WTC11 (cell line): ENCODE measurements at regions not wholly inside any gene's neighbourhood (a gene's known extent, or its start where the extent isn't known, plus 50 kb on each side); places are given as distances from the start of the nearest gene placed in this dataset.

Experiments used
- ATAC-seq: fragments of 200-7000 bp; cut with Tn5 transposase; 2 replicates; pipeline ENCODE4 v1.10.0; 2021; ENCODE audit warnings: mild to moderate bottlenecking, moderate library complexity
- CTCF ChIA-PET: fragments of 300-600 bp; sonication (Branson Sonifier 250); formaldehyde crosslinking; loops from one replicate; lab custom pipeline; 2021; ENCODE audit warnings: antibody characterized with exemption; lab: Charles Lee
- POLR2A ChIA-PET: fragments of 350-600 bp; sonication (Branson Sonifier 250); formaldehyde crosslinking; loops from one replicate; lab custom pipeline; 2021; ENCODE audit warnings: antibody characterized with exemption; lab: Charles Lee
- DNase-seq: peaks from one replicate; pipeline ENCODE4 v3.0.0; 2021; ENCODE audit warnings: low spot score
- H3K27ac Mint-ChIP-seq: 2 replicates; pipeline ENCODE4 v1.8.0; 2021; ENCODE audit warnings: mixed read lengths
- H3K27me3 Mint-ChIP-seq: 2 replicates; pipeline ENCODE4 v1.8.0; 2021; ENCODE audit warnings: low read depth, mild to moderate bottlenecking, moderate library complexity, mixed read lengths
- H3K36me3 Mint-ChIP-seq: 2 replicates; pipeline ENCODE4 v1.8.0; 2021; ENCODE audit warnings: mixed read lengths
- H3K4me1 Mint-ChIP-seq: 2 replicates; pipeline ENCODE4 v1.8.0; 2022; ENCODE audit warnings: mixed read lengths
- H3K4me3 Mint-ChIP-seq: 2 replicates; pipeline ENCODE4 v1.8.0; 2021; ENCODE audit warnings: mild to moderate bottlenecking, moderate library complexity, mixed read lengths
- H3K9me3 Mint-ChIP-seq: 2 replicates; pipeline ENCODE4 v1.8.0; 2021; ENCODE audit warnings: mixed read lengths
- AFF4 ChIP-seq: sonication (generic); formaldehyde crosslinking; IDR thresholded peaks from 2 replicates; pipeline ENCODE4 v1.8.1; 2023; ENCODE audit warnings: mild to moderate bottlenecking, missing genetic modification reagents, borderline replicate concordance
- AR ChIP-seq: fragments of 250-450 bp; sonication (Bioruptor Pico); IDR thresholded peaks from 2 replicates; pipeline ENCODE4 v1.9.0; 2021; ENCODE audit warnings: mild to moderate bottlenecking
- ATF2 ChIP-seq: sonication (generic); formaldehyde crosslinking; IDR thresholded peaks from 2 replicates; pipeline ENCODE4 v1.8.1; 2022; ENCODE audit warnings: low read depth, missing genetic modification reagents, borderline replicate concordance
- E2F4 ChIP-seq: sonication (generic); formaldehyde crosslinking; IDR thresholded peaks from 2 replicates; pipeline ENCODE4 v1.8.1; 2022; ENCODE audit warnings: low read depth, mild to moderate bottlenecking, moderate library complexity, missing genetic modification reagents, borderline replicate concordance
- ELF4 ChIP-seq: sonication (generic); formaldehyde crosslinking; IDR thresholded peaks from 2 replicates; pipeline ENCODE4 v1.8.1; 2022; ENCODE audit warnings: low read depth, mild to moderate bottlenecking, moderate library complexity, missing genetic modification reagents
- GABPB1 ChIP-seq: sonication (generic); formaldehyde crosslinking; IDR thresholded peaks from 2 replicates; pipeline ENCODE4 v1.8.1; 2023; ENCODE audit warnings: mild to moderate bottlenecking, missing genetic modification reagents
- IRF1 ChIP-seq: sonication (generic); formaldehyde crosslinking; IDR thresholded peaks from 2 replicates; pipeline ENCODE4 v1.8.0; 2023; ENCODE audit warnings: missing genetic modification reagents
- MLX ChIP-seq: sonication (generic); formaldehyde crosslinking; IDR thresholded peaks from 2 replicates; pipeline ENCODE4 v1.8.1; 2023; ENCODE audit warnings: mild to moderate bottlenecking, missing genetic modification reagents, moderate library complexity
- NR2C2 ChIP-seq: sonication (generic); formaldehyde crosslinking; IDR thresholded peaks from 2 replicates; pipeline ENCODE4 v1.8.0; 2022; ENCODE audit warnings: mild to moderate bottlenecking, missing genetic modification reagents
- PRDM15 ChIP-seq: sonication (generic); formaldehyde crosslinking; IDR thresholded peaks from 2 replicates; pipeline ENCODE4 v1.8.0; 2022; ENCODE audit warnings: missing genetic modification reagents
- SMAD4 ChIP-seq: sonication (generic); formaldehyde crosslinking; IDR thresholded peaks from 2 replicates; pipeline ENCODE4 v1.8.0; 2022; ENCODE audit warnings: mild to moderate bottlenecking, missing genetic modification reagents
- TEAD1 ChIP-seq: sonication (generic); formaldehyde crosslinking; IDR thresholded peaks from 2 replicates; pipeline ENCODE4 v1.8.0; 2022; ENCODE audit warnings: mild to moderate bottlenecking, missing genetic modification reagents
- TEAD4 ChIP-seq: sonication (generic); formaldehyde crosslinking; IDR thresholded peaks from 2 replicates; pipeline ENCODE4 v1.8.0; 2022; ENCODE audit warnings: mild to moderate bottlenecking, missing genetic modification reagents
- ZBTB21 ChIP-seq: sonication (generic); formaldehyde crosslinking; IDR thresholded peaks from 2 replicates; pipeline ENCODE4 v1.8.1; 2023; ENCODE audit warnings: mild to moderate bottlenecking, missing genetic modification reagents, borderline replicate concordance
- ZBTB43 ChIP-seq: sonication (generic); formaldehyde crosslinking; IDR thresholded peaks from 2 replicates; pipeline ENCODE4 v1.8.1; 2023; ENCODE audit warnings: mild to moderate bottlenecking, missing genetic modification reagents
- ZNF138 ChIP-seq: sonication (generic); formaldehyde crosslinking; conservative IDR thresholded peaks from 2 replicates; pipeline ENCODE4 v1.8.1; 2022; ENCODE audit warnings: mild to moderate bottlenecking, moderate library complexity, missing genetic modification reagents
- ZNF512 ChIP-seq: sonication (generic); formaldehyde crosslinking; IDR thresholded peaks from 2 replicates; pipeline ENCODE4 v1.8.1; 2022; ENCODE audit warnings: missing genetic modification reagents, borderline replicate concordance

- TF ChIP-seq AFF4 (CRISPR knock-in tag), result no peak
- TF ChIP-seq AR (CRISPR knock-in tag), result no peak
- no peak for TF ChIP-seq ELF4 (CRISPR knock-in tag)
- no peak for TF ChIP-seq PRDM15 (CRISPR knock-in tag)
- no peak for TF ChIP-seq ZNF512 (CRISPR knock-in tag)
- TF ChIP-seq ATF2 (CRISPR knock-in tag), result no peak
- TF ChIP-seq NR2C2, result no peak
These were observed 142.3 kb upstream of the UNC5B start (continued) for GRCh38 chr10:71069909-71070666.

- no peaks in the 10 kb centered on the region for H3K36me3 Mint-ChIP-seq
- DNase-seq, result no peak
- H3K27me3 Mint-ChIP-seq, result no peaks in the 10 kb centered on the region
- no peak overlapping the region for H3K4me3 Mint-ChIP-seq
- ChIA-PET CTCF (interaction anchor here (0.9 kb wide), 1 partner anchor 152 kb away, joined by 5 read pairs; no protein-coding TSS in a partner anchor), POLR2A (no interaction called here)
- ATAC-seq, result no peak
- peaks cover 9% of the 10 kb centered on the region for H3K4me1 Mint-ChIP-seq
- H3K27ac Mint-ChIP-seq, result no peak overlapping the region
- no peaks in the 10 kb centered on the region for H3K9me3 Mint-ChIP-seq
- TF ChIP-seq SMAD4 (CRISPR knock-in tag) (no peak), MLX (CRISPR knock-in tag) (no peak), ZBTB43 (no peak), TEAD1 (CRISPR knock-in tag) (no peak), IRF1 (CRISPR knock-in tag) (no peak), ZNF138 (no peak), TEAD4 (CRISPR knock-in tag) (no peak), ZBTB21 (CRISPR knock-in tag) (no peak), E2F4 (CRISPR knock-in tag) (no peak), GABPB1 (CRISPR knock-in tag) (no peak)
These were observed 141.6 kb upstream of the UNC5B start for GRCh38 chr10:71070741-71071140.
